ENCODE measurements at regions not wholly inside any gene's neighbourhood (a gene's known extent, or its start where the extent isn't known, plus 50 kb on each side); places are given as distances from the start of the nearest gene placed in this dataset.

- Histone ChIP-seq H3K79me2 (ENCODE audit: control insufficient read depth, insufficient read depth, low read length) (no peaks in the 10 kb centered on the region), H3K9me1 (replicated peaks; ENCODE audit: control insufficient read depth, extremely low read depth, insufficient read depth, low read length) (no peaks in the 10 kb centered on the region), H4K20me1 (replicated peaks; ENCODE audit: control insufficient read depth, extremely low read depth, insufficient read depth, low read length) (no peaks in the 10 kb centered on the region), H3K4me1 (ENCODE audit: control insufficient read depth, extremely low read depth, insufficient read depth, low read length) (no peaks in the 10 kb centered on the region), H2AFZ (ENCODE audit: low read depth, low read length) (no peak overlapping the region), H3K36me3 (ENCODE audit: control insufficient read depth in 2 of 2, extremely low read depth in 1 of 2, insufficient read depth in 2 of 2, low read length in 2 of 2) (no peaks in the 10 kb centered on the region), H3K27ac (ENCODE audit: insufficient read depth, low read depth, low read length) (no peak overlapping the region), H3K27me3 (ENCODE audit: control insufficient read depth in 2 of 2, insufficient read depth in 2 of 2, low read length in 2 of 2) (no peaks in the 10 kb centered on the region), H3K4me2 (ENCODE audit: insufficient read depth, low read length) (no peak overlapping the region), H3K9ac (replicated peaks; ENCODE audit: extremely low read depth, insufficient read depth, low read length) (no peak overlapping the region), H3K9me3 (replicated peaks; ENCODE audit: control insufficient read depth, insufficient read depth, low read length) (no peaks in the 10 kb centered on the region), H3K4me3 (replicated peaks in 1 of 3; ENCODE audit: insufficient read depth in 1 of 3, low read depth in 1 of 3, low read length in 3 of 3) (no peak overlapping the region)
- DNase-seq (ENCODE audit: low read depth, low spot score) (no peak), FAIRE-seq (no peak)
- intact Hi-C loops (cut with micrococcal nuclease) (no loop called here), dilution Hi-C loops (cut with MboI; ENCODE audit: extremely low pct_ligation_motif_present, low sequenced_read_pairs) (no loop called here)
- BruUV-seq (replicated peaks) = no TSS peak
- TF ChIP-seq CTCF (IDR thresholded peaks at IDR 0.05; ENCODE audit: extremely low read depth in 1 of 2, insufficient read depth in 1 of 2, low read depth in 1 of 2, low read length in 2 of 2) = no peak
- no peak for TF ChIP-seq EZH2 (IDR thresholded peaks at IDR 0.05; ENCODE audit: borderline replicate concordance, low read depth, low read length, severe bottlenecking)
- TF ChIP-seq JUN (IDR thresholded peaks at IDR 0.05; ENCODE audit: borderline replicate concordance, insufficient read depth, insufficient read length, low read depth) = no peak
- no peak for TF ChIP-seq MAX (IDR thresholded peaks at IDR 0.05; ENCODE audit: insufficient read depth, insufficient read length)
- TF ChIP-seq POLR2AphosphoS5 (IDR thresholded peaks at IDR 0.05; ENCODE audit: insufficient read depth, low read depth, low read length) = no peak
- TF ChIP-seq MYC (IDR thresholded peaks at IDR 0.05; ENCODE audit: low read depth, low read length) = no peak
- no peak for TF ChIP-seq POLR2A (IDR thresholded peaks at IDR 0.05; ENCODE audit: low read depth, low read length)
- no peak for TF ChIP-seq FOS (IDR thresholded peaks at IDR 0.05; ENCODE audit: borderline replicate concordance, insufficient read depth, low read length)
- no peak for TF ChIP-seq GATA2 (IDR thresholded peaks at IDR 0.05; ENCODE audit: insufficient read depth, insufficient read length, low read depth, low read length)
- POLR2A ChIA-PET = no interaction called here
- CTCF ChIA-PET = no interaction called here
Measured at GRCh38 chr12:89839444-89839843, 130.8 kb upstream of the ATP2B1 start.
